ENCODE measurements at regions not wholly inside any gene's neighbourhood (a gene's known extent, or its start where the extent isn't known, plus 50 kb on each side); places are given as distances from the start of the nearest gene placed in this dataset.

- TF ChIP-seq REST (IDR thresholded peaks at IDR 0.05; ENCODE audit: insufficient read depth in 1 of 2, low read depth in 2 of 2, low read length in 2 of 2) (no peak), FOXP2 (optimal IDR thresholded peaks at IDR 0.05; ENCODE audit: borderline replicate concordance, extremely low read depth, extremely low read length, insufficient read depth) (no peak), POLR2AphosphoS5 (IDR thresholded peaks at IDR 0.05; ENCODE audit: low read depth, low read length) (no peak)
These were observed 90.1 kb upstream of the FLRT2 start for GRCh38 chr14:85439696-85440328.
